NT2/D1 (cell line): ENCODE measurements at regions not wholly inside any gene's neighbourhood (a gene's known extent, or its start where the extent isn't known, plus 50 kb on each side); places are given as distances from the start of the nearest gene placed in this dataset.

Source experiments
- DNase-seq: peaks from one replicate; pipeline ENCODE4 v3.0.0-alpha.2; 2011; ENCODE audit warnings: low read depth, low spot score
- H3K27me3 ChIP-seq: 2 replicates; pipeline ENCODE4 v1.6.0; 2011; ENCODE audit warnings: mild to moderate bottlenecking; ENCODE audit not compliant: insufficient read length, insufficient read depth
- H3K36me3 ChIP-seq: 2 replicates; pipeline ENCODE4 v1.6.1; 2011; ENCODE audit warnings: mild to moderate bottlenecking, low read length, mixed read lengths; ENCODE audit not compliant: insufficient read depth, insufficient read length
- H3K4me1 ChIP-seq: 2 replicates; pipeline ENCODE4 v1.5.1; 2011; ENCODE audit not compliant: insufficient read depth, insufficient read length
- H3K4me3 ChIP-seq: 2 replicates; pipeline ENCODE4 v1.5.1; 2011; ENCODE audit warnings: low read depth; ENCODE audit not compliant: insufficient read length
- H3K9ac ChIP-seq: 2 replicates; pipeline ENCODE4 v1.6.0; 2011; ENCODE audit warnings: low read depth; ENCODE audit not compliant: insufficient read length
- H3K9me3 ChIP-seq: 2 replicates; pipeline ENCODE4 v1.5.1; 2011; ENCODE audit warnings: mild to moderate bottlenecking, low read length; ENCODE audit not compliant: insufficient read depth
- SUZ12 ChIP-seq: IDR thresholded peaks from 2 replicates; pipeline ENCODE4 v1.6.1; 2011; ENCODE audit not compliant: insufficient read length, insufficient read depth; ENCODE audit errors: extremely low read depth
- YY1 ChIP-seq: IDR thresholded peaks from 2 replicates; pipeline ENCODE4 v1.6.1; 2011; ENCODE audit not compliant: insufficient read length, insufficient read depth
- ZNF274 ChIP-seq: IDR thresholded peaks from 2 replicates; pipeline ENCODE4 v1.6.1; 2011; ENCODE audit warnings: mild to moderate bottlenecking, low read depth, low read length

- Histone ChIP-seq H3K36me3 (no peaks in the 10 kb centered on the region), H3K4me3 (no peak overlapping the region), H3K4me1 (no peaks in the 10 kb centered on the region), H3K9me3 (no peaks in the 10 kb centered on the region), H3K9ac (no peak overlapping the region), H3K27me3 (no peaks in the 10 kb centered on the region)
- DNase-seq, result no peak
- TF ChIP-seq SUZ12 (no peak), YY1 (no peak), ZNF274 (no peak)
Observed at GRCh38 chr3:118778201-118778600, 256.4 kb downstream of the IGSF11 start.

- H3K4me3 ChIP-seq, result no peak overlapping the region
- no peak overlapping the region for H3K9ac ChIP-seq
- TF ChIP-seq ZNF274 (no peak), SUZ12 (no peak), YY1 (no peak)
Observed at GRCh38 chr3:118781232-118781631, 253.4 kb downstream of the IGSF11 start.

GRCh38 chr3:118781839-118782238 lies 252.8 kb downstream of the IGSF11 start:
- no peaks in the 10 kb centered on the region for H3K4me1 ChIP-seq
- H3K9me3 ChIP-seq, result no peaks in the 10 kb centered on the region
- H3K9ac ChIP-seq, result no peak overlapping the region
- H3K4me3 ChIP-seq, result no peak overlapping the region
- H3K27me3 ChIP-seq, result no peaks in the 10 kb centered on the region
- no peaks in the 10 kb centered on the region for H3K36me3 ChIP-seq
- TF ChIP-seq SUZ12, result no peak
- TF ChIP-seq ZNF274, result no peak
- no peak for TF ChIP-seq YY1
- no peak for DNase-seq

More at GRCh38 chr3:118781232-118781631, 253.4 kb downstream of the IGSF11 start:
- no peak for DNase-seq
- Histone ChIP-seq H3K9me3 (no peaks in the 10 kb centered on the region), H3K27me3 (no peaks in the 10 kb centered on the region), H3K36me3 (no peaks in the 10 kb centered on the region), H3K4me1 (no peaks in the 10 kb centered on the region)

- no peak overlapping the region for H3K9ac ChIP-seq
- H3K4me1 ChIP-seq, result no peaks in the 10 kb centered on the region
- no peak for DNase-seq
- H3K27me3 ChIP-seq, result no peaks in the 10 kb centered on the region
- TF ChIP-seq YY1 (no peak), ZNF274 (no peak), SUZ12 (no peak)
- no peaks in the 10 kb centered on the region for H3K9me3 ChIP-seq
- H3K36me3 ChIP-seq, result no peaks in the 10 kb centered on the region
- H3K4me3 ChIP-seq, result no peak overlapping the region
Observed at GRCh38 chr3:118782755-118783202, 251.9 kb downstream of the IGSF11 start.

- H3K9ac ChIP-seq, result no peak overlapping the region
- TF ChIP-seq YY1 (no peak), SUZ12 (no peak), ZNF274 (no peak)
- H3K27me3 ChIP-seq, result no peaks in the 10 kb centered on the region
- H3K36me3 ChIP-seq, result no peaks in the 10 kb centered on the region
- no peaks in the 10 kb centered on the region for H3K9me3 ChIP-seq
- H3K4me1 ChIP-seq, result no peaks in the 10 kb centered on the region
- no peak overlapping the region for H3K4me3 ChIP-seq
- DNase-seq, result no peak
Observed at GRCh38 chr3:118785415-118785814, 249.2 kb downstream of the IGSF11 start.

GRCh38 chr3:118791246-118791645 lies 243.4 kb downstream of the IGSF11 start:
- Histone ChIP-seq H3K36me3 (no peaks in the 10 kb centered on the region), H3K9me3 (no peaks in the 10 kb centered on the region), H3K4me1 (no peaks in the 10 kb centered on the region), H3K9ac (no peak overlapping the region), H3K4me3 (no peak overlapping the region), H3K27me3 (no peaks in the 10 kb centered on the region)
- TF ChIP-seq YY1 (no peak), ZNF274 (no peak), SUZ12 (no peak)
- no peak for DNase-seq

GRCh38 chr3:118792191-118792590 lies 242.5 kb downstream of the IGSF11 start:
- H3K36me3 ChIP-seq, result no peaks in the 10 kb centered on the region
- TF ChIP-seq ZNF274 (no peak), SUZ12 (no peak), YY1 (no peak)

More at GRCh38 chr3:118792191-118792590, 242.5 kb downstream of the IGSF11 start:
- Histone ChIP-seq H3K27me3 (no peaks in the 10 kb centered on the region), H3K9ac (no peak overlapping the region), H3K4me1 (no peaks in the 10 kb centered on the region), H3K9me3 (no peaks in the 10 kb centered on the region), H3K4me3 (no peak overlapping the region)
- no peak for DNase-seq
